ENCODE measurements at regions not wholly inside any gene's neighbourhood (a gene's known extent, or its start where the extent isn't known, plus 50 kb on each side); places are given as distances from the start of the nearest gene placed in this dataset.
"Not testable (repeated sequence)": the region's sequence is repeated elsewhere in the genome, so short reads cannot be mapped to it uniquely, and the experiment has no call there.

DNA sequence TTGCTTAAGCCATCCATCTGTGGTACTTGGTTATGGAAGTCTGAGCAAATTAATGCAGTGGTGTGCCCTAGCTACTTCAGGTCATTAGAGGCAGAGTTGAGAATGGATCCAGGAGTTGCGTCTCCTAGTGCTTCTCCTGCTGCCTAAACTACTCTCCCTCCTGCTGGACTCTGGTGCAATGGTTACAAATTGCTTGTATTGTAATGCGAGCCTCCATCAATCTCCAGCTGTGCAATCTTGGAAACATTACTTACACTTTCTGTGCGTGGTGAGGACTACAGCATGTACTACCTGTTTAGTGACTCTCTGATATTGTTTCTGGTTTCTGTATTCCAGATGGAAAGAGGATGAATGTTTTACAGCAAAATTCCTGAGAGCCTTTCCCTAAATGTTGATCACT is 119.0 kb upstream of the CYRIA start:
- DNase-seq = peak; percentile 29

DNA sequence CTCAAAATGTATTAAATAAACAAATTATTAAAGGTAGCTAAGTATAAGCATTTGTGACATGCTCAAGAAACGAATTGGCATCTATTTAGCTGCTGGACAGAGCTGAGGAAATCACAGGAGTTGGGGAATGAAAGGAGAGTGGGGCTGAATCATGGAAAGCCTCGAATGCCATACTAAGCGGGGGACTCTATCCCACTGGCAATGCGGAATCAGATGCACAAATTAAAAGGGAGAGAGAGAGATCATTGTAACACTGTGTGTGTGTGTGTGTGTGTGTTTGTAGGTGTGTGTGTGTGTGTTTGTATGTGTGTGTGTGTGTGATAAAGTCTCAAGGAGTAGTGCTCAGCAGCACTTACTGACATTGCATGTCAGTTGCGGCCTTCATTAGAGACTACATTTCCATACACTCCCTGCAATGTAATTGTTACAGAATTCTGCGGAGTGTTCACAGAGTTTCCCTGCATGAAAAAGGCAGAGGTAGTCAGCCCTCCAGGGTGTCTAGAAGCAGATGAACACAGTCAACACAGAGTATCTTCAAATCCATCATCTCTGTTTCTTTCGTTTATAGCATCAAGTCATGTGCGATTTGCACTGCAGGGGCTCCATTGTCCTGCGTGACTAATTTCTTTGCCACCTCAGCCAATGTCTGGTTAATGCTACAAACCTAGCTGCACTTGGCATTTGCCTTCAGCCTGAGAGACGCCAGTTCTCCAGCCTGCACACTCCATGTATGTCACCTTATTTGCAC is 111.7 kb upstream of the CYRIA start:
- DNase-seq = no peak

- DNase-seq = no peak
These were observed 110.2 kb upstream of the CYRIA start for GRCh38 chr2:16775899-16776231.

DNA sequence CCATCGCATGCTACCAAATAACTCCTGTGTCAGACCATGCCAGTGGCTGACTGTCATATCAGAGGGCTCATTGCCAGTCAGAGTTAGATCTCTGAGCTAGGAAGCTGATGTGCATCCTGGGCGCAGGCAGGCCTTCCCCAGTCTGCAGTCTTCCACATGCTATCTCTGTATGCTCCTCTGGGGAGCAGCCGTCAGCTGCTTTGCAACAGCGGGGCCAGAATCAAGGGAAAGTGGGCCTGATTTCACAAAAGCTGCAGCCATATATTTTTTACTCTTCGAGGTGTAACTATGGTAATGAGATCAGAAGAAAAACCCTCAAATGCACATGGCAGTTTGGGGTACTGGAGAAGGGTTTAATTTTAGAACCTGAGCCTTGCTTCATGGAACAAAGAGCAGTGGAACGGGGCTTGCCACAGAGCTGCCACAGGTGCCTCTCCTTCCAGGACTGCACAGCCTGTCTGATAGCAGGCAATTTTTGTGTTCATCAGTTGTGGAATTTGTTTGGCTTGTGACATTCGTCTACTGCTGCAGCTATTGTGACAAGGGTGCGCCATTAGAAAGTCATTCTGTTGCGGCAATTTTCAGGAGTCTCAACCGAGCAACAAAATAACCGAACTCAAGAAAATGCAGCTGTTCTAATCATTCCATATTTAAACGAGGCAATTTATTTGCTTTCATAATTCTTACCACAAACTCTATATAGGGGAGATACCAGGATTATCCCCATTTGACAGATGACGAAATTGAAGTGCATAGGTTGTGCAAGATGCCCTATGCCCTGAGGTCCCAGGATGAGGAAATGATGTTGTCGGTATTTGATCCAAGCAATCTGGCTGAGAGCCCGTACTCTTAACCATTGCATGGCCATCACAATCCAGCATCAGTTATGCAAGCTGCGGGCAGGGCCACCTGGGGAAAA is 109.6 kb upstream of the CYRIA start:
- peak; percentile 48 for DNase-seq

DNA sequence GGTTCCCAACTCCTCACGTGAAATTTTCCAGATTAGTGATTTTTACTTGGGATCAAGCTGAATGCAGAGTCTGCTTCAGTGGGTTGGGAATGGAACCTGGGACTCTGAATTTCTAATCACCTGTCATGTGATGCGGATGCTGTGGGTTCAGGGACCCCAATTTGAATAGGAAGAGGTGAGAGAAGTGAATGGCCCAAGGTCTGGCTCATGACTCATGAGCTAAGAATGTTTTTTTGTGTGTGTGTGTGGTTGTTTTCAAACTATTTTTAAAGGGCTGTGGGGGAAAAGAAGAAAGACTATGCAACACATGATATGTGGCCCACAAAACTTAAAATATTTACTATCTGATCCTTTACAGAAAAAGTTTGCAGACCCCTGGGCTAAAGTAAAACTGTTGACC is 108.5 kb upstream of the CYRIA start:
- DNase-seq = no peak

DNA sequence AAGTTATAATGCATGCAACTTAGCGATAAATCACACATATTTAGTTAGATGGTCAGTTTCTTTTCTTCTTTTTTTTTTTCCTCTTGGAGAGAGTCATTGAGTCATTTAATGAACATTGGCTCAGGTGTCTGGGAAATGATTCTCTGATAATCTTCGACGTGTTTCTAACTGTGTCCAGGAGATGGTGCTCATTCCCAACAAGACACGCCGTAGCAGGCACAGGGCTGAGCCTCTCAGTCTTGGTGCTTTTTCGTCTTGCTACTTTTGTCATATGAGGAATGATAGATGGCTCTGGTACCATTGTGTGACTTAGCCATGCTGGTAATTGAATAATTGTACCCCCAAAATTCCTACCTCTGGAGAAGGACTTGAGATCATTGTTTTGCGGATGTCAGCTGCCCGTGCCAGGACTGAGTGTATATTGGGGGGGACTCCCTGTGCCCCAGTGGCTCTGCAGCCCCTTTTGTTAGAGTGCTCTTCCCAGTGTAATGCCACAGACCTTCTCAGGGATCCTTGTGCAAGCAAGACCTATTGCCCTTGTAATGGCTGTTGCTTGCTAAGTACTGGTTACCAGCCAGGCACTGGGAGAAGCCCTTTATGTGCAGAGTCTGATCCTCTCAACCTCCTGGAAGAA is 107.6 kb upstream of the CYRIA start:
- peak; percentile 64 for DNase-seq

DNA sequence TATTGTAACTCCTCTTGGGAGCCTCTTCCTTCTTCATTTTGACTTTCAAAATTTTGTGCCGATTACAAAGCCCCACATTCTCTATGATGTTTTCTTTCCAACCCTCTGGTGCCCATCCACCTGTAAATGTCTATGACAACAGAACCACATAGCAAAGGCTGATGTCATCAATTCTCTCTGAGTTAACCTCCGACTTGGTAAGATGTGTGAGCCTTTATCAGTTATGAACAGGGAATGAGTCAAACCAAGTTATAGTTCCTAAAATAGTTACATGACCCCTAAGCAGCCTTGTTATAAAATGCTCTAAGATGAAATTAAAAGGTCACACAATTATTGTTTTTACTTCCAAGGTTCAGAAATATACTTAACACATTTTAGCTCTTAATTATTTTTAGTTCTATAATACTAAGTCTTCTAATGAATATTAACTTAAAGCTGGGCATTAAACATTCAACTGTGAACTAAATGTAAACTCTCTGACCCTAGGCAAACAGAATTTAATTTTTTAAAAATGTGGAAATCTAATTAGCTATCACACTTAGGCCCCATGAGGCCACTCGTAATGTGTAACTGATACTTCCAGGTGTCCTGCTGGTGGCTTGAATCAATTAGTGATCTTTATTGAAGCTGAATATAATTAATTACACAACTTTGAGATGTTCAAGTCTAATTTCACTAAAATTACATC is 102.3 kb upstream of the CYRIA start:
- no peak for DNase-seq

DNA sequence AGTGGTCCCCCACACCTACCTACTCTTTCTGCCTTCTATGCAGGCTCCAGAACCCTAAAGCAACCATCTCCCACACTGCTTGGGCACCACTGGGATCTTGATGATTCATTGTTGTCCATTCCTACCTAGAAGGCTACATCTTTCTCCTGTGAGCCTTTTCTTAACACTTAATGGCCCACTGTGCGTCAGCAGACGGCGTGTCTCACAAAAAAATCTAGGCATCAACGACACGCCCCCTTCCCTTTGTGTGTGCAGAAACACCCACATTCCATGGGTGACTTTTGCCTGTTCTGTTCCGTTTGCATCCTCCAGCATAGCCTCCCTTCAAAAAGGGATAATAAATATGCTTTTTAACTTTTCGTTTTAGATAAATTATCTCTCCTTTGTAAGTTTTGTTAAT is 99.7 kb upstream of the CYRIA start:
- no peak for DNase-seq

DNA sequence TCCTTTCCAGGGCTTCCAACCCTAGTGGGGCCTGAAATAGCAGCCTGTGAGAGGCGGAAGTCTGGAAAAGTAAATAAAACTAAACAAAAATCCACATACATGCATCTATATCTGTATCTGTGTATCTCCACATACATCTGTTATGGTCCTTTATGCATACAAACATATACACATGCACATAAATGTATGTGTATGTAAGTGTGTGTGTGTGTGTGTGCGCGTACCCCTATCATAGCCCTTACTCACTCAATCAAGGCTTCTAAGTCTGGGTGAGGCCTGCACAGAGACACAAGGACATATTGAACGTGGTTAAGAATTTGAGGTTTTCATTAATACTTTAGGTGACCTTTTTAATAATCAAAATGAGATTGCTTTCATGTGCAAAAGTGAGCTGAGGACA is 98.9 kb upstream of the CYRIA start:
- no peak for DNase-seq

DNA sequence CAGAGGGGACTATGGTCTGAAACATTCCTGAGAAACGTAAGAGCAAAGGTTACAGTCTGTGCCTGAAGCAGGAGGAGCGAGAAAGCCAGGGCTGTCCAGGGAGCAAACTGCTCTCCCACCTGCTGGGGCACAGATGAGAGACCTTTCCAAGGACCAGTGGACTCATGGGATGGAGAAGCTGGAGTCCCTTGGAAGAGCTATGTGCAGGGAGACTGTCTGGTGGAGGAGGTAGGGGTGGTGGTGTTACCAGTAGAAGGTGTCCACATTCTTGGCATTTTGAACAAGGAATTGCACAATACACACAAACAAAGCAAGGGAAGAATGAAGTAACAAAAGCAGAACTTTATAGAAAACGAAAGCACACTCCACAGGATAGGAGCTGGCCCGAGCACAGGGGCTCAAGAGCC is 97.9 kb upstream of the CYRIA start:
- DNase-seq = no peak

DNA sequence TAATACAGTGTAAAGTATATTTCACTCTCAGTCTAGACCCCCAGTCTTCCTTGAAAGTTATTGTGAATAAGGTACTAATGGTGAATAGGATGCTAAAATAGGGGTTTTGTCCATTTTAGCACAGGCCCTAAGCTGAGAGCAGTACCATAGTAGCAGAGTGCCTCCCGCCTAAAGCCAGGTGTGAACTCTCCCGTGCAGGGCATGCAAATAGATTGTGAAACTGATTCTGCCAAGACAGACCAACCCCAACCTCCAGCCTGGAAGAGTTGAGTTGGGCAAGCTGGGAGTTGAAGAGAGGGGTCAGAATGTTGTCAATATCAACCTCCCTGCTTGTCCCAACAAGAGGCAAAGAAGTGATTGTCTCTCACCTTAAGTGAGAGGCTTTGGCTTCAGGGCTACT is 97.4 kb upstream of the CYRIA start:
- DNase-seq = no peak

GRCh38 chr2:16760426-16760825 is 94.8 kb upstream of the CYRIA start:
- DNase-seq = no peak

DNA sequence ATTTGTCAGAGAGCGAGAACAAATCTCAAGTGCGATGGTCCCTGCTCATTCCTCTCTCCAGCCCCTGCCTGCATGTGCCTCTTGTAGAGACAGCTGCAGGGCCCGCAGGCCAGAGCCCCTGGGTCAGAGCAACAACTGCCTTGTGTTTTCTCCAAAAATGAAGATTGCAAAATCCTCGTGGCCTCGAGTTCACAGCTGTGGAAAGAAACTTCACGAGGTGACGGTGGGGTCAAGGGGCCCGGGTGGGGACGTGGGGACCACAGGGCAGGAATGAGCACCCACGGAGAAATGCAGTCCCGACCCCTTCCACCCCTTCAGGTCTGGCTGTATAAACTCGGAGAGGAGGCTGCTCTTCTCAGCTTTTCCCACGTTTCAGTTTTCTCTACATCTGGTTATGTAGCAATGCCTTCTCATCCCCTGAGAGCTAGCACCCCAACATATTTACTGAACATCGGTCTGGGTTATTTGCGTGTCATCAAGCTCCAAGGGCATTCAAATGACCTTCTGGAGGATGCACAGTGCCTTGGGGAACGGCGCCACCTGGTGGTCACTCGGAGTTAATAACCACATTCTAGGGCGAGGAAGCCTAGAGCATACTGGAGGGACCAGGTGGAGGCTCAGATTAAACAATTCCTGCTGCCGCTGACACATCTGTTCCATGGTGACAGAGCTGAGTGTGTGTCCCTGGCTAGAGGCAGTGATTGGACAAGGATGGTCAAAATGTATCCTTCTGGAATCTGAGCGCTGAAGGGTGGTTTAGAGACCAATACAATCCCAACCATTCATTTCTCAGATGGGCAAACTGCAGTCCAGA is 91.4 kb upstream of the CYRIA start:
- peak; percentile 83 for DNase-seq

GRCh38 chr2:16755442-16755841 is 89.8 kb upstream of the CYRIA start:
- DNase-seq = no peak

DNA sequence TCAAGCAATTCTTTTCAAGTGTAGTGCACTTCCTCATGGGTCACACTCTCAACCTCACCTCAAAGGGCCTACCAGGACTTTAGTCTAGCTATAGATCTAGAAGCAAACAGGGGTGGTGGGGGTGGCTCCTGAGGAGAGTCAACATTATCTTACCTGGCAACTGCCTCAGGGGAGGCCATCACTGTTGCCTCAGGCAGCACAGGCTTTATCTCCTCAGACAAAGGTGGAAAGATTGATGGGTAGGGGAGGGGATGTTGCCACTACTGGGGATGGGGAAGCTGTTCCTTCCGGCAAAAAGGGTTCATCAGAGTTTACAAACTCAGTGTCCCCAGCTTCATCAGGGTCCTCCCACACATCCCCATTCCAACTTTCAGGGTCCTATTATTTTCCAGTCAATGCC is 87.4 kb upstream of the CYRIA start:
- DNase-seq = not testable (repeated sequence)

DNA sequence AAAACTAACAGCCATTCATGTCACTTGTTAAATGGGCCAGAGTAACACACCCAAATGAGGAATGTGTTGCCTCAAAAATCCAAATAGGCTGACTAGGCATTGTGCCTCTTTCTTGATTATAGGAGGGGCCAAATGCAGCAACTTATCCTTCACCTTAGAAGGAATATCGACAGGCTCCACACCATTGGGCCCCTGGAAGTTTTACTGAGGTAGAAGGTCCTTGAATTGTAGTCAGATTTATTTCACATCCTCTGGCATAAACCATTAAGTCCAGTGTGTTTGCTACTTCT is 85.2 kb upstream of the CYRIA start:
- not testable (repeated sequence) for DNase-seq

DNA sequence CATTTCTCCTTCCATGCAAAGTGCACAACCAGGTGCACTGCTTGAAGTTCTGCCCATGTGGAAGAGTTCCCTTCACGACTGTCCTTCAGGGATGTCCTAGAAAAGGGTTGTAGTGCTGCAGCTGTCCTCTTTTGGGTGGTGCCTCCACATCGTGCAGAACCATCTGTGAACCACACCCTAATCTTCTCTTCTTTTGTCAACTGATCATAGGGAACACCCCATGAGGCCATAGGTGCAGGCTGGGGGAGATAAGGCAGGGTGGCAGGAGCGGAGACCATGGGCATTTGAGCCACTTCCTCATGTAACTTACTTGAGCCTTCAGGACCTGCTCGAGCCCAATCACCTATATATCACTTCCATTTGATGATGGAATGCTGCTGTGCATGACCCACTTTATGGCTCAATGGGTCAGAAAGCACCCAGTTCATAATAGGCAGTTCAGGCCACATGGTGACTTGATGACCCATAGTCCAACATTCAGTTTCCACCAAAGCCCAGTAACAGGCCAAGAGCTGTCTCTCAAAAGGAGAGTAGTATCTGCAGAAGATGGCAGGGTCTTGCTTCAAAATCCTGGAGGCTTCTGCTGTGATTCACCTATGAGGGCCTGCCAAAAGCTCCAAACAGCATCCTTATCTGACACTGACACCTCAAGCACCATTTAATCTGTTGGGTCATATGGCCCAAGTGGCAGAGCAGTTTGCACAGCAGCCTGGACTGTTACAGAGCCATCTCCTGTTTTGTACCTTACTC is 84.7 kb upstream of the CYRIA start:
- no peak for DNase-seq

- DNase-seq = not testable (repeated sequence)
These were observed 83.1 kb upstream of the CYRIA start for GRCh38 chr2:16748511-16749266.

GRCh38 chr2:16747689-16748088 is 82.1 kb upstream of the CYRIA start:
- DNase-seq = no peak

DNA sequence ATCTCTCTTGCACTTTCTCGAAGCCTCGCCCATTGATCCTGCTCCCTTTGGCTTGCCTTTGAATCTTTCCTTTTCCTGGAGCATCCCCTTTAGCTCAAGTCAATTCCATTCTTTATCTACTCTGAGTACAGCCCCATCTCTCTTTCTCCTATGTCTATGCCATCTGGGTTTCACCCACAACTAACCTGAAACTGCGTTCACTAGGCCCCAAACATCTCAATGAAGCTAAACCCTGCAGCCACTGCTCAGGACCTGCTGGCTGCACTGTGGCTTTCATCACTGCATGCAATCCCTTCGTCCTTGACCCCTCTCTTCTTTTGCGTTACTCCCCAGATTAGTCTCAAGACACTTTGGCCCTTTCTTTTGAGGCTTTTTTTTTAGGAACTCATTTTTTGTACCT is 81.6 kb upstream of the CYRIA start:
- no peak for DNase-seq

- no peak for DNase-seq
These were observed 81.2 kb upstream of the CYRIA start for GRCh38 chr2:16746833-16747232.

Data from retina (tissue), 1 donor.